ENCODE measurements at regions not wholly inside any gene's neighbourhood (a gene's known extent, or its start where the extent isn't known, plus 50 kb on each side); places are given as distances from the start of the nearest gene placed in this dataset.
"Not testable (repeated sequence)": the region's sequence is repeated elsewhere in the genome, so short reads cannot be mapped to it uniquely, and the experiment has no call there.

DNA sequence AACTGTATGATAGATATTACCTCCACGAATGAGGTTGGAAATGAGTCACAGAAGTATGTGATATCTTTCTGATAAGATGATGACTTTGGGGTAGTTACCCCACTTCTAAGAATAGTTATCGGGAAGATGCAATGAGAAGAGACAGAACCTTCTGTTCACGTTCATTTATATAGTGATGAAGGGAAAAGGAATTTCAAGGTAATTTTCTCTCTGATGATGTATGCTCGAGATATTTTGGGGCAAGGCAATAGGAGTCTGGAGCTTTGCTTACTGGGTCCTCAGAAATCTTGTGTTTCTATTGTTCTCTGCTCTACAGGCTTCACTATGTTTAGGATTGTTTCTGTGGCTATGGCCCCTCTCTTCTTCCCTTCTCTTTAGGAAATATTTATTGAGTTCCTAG is 1389.6 kb downstream of the CDH8 start:
- no peak for DNase-seq

- DNase-seq: no peak
Observed at GRCh38 chr16:60645541-60645940, 1390.7 kb downstream of the CDH8 start.

DNA sequence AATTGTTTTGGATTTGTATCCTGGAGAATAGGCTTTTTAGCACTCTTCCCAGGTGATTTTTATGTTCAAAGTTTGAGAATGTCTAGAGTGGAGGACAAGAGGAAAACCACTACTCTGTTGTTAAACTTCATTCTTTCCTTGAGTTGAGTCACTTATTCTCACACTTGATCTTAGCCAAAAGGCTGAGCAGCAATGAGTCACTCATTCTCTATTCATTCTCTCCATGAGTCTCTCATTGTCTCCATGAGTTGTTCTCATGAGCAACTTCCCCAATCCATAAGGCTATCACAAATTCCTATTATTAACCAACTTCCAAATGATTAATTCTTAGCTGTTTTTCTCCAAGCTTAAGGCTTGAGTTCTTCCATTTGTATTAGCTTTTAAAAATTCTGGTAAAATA is 1393.3 kb downstream of the CDH8 start:
- DNase-seq: no peak

GRCh38 chr16:60641067-60641665 is 1395.1 kb downstream of the CDH8 start:
- no peak for DNase-seq

DNA sequence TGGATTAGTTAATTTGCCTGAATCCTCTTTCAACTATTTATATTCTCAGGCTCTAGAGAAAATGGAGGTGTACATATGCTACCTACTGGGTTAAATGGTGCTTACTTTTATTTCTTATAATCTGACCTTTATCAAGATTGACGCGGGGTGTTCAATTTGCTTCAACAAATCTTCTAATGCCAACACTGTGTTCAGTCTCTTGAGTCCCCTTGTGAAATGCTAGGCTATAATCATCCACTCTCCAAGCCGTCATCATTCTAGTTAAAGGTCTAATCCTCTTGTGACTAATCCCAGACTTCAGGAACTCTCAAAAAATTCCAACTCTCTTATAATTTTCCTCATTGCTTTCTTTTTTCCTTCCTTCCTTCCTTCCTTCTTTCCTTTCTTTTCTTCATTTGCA is 1396.2 kb downstream of the CDH8 start:
- no peak for DNase-seq

DNA sequence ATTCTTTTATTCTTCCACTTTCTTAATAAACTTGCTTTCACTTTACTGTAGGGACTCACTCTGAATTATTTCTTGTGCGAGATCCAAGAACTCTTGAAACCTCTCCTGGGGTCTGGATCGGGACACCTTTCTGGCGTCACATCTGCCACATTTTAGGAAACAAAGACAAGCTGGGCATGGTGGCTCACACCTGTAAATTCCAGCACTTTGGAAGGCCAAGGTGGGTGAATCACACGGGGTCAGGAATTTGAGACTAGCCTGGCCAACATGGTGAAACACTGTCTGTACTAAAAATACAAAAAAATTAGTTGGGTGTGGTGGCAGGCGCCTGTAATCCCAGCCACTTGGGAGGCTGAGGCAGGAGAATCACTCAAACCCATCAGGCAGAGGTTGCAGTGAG is 1399.6 kb downstream of the CDH8 start:
- not testable (repeated sequence) for DNase-seq

- no peak for DNase-seq
Observed at GRCh38 chr16:60636117-60636516, 1400.1 kb downstream of the CDH8 start.

DNA sequence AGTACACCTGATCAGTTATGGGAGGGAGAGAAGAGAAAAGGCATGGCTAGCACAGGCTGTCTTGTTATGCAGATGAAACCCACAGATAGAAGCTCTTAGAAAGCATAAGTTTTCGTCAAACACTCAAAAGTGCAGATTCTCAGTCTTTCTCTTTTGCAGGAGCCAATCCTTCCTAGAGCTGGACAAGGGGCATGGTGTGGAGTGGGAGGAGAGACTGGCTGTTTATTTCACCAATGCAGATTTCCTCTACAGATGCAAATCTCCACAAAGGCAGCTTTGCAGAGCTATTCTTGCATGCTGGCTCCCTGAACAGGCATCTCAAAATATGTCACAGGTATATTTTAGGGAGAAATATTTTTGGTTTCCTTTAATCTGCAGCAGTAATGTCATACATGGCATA is 1400.7 kb downstream of the CDH8 start:
- DNase-seq: no peak

- DNase-seq: no peak
Observed at GRCh38 chr16:60611844-60612243, 1424.4 kb downstream of the CDH8 start.

GRCh38 chr16:60608971-60609370 is 1427.3 kb downstream of the CDH8 start:
- no peak for DNase-seq

GRCh38 chr16:60605652-60606051 is 1430.6 kb downstream of the CDH8 start:
- DNase-seq: not testable (repeated sequence)

DNA sequence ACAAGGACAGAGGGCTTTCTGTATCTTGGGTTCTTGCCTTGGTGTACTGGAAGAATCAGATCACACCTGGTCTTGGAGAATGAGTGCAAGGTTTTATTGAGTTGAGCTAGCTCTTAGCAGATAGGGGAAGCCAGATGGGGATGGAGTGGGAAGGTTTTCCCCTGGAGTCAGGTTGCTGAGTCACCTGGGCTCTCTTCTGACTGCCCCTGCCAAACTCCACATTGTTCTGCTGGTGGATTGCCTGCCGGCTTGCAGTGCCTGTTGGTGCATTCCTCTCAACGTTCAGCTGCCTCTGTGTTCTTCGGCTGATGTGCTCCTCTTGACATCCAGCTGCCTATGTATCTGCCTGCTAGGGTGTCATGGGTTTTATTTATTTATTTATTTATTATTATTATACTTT is 1431.1 kb downstream of the CDH8 start:
- no peak for DNase-seq

DNA sequence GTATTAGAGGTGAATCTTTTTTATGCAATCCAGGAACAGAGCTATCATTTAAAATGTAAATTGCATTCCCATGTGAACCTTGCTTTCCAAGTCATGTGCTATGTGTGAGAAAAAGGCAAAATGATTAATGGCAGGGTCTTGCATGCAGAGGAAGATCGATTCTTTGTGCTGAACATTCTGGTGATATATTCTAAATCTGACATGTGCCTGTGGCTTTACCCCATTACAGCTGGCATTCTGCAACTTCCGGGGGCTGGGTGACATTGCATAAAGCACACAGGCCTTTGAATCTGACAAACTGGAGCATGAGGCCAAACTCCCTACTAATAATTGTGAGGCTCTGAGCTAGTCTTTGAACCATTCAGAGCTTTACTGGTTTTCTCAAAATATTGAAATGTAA is 1449.7 kb downstream of the CDH8 start:
- DNase-seq: no peak

GRCh38 chr16:60582528-60582927 is 1453.7 kb downstream of the CDH8 start:
- no peak for DNase-seq

DNA sequence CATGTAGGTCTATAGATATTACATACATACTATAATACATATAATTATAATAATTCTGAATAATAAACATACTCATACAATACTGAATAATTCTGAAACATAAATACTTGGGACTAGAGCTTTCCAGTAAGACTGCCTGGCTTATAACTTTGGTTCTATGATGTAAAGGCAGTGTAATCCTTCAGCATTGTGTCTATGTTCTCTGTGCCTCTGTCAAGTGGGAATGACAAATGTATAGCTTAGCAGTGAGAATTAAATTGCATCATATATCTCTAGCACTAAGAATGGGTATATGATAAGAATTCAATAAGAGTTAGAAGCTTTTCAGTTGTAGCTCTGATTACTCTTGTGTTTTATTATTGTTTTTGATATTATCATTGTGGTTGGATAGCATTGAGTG is 1469.3 kb downstream of the CDH8 start:
- DNase-seq: no peak

GRCh38 chr16:60564588-60564987 is 1471.7 kb downstream of the CDH8 start:
- DNase-seq: no peak

DNA sequence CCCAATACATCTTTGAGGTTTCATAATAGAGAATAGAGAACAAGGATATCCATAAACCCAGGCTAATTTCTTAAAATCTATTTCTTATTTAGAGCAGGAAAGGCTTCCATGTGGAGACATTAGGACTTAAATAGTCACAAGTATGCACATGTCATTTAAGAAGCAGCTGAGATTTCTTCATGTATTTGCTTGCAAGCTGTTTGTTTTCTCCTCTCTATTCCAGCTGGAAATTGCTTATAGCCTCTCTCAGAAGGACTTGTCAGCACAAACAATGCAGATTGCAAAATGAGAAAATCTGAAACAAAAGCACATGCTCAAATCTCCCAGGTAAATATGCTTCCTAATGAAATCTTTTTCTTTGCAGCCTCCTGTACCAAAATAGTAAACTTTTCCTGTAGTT is 1473.1 kb downstream of the CDH8 start:
- DNase-seq: no peak

- DNase-seq: no peak
Observed at GRCh38 chr16:60558936-60559335, 1477.3 kb downstream of the CDH8 start.

- DNase-seq: no peak
Observed at GRCh38 chr16:60553090-60553757, 1483.0 kb downstream of the CDH8 start.

GRCh38 chr16:60541535-60541934 is 1494.7 kb downstream of the CDH8 start:
- DNase-seq: no peak

DNA sequence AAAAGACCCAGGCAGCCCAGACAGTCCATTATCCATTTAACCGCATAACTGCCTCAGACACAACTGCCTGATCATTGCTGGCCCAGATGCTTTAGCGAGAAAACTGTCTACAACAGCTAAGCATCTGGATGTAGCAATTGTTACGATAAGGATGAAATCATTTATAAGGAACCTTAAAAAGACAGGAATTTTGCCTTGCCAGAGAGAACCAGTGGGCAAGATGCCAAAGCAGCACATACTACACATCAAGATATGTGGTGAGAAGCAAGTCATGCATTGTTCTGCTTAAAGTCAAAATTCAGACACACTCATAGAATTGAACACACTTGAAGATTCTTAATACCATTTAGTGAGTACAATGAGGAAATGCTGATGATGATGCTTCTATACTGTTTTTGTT is 1525.3 kb downstream of the CDH8 start:
- DNase-seq: no peak

- no peak for DNase-seq
Observed at GRCh38 chr16:60510208-60510607, 1526.0 kb downstream of the CDH8 start.

- DNase-seq: no peak
Observed at GRCh38 chr16:60491273-60491672, 1545.0 kb downstream of the CDH8 start.

DNA sequence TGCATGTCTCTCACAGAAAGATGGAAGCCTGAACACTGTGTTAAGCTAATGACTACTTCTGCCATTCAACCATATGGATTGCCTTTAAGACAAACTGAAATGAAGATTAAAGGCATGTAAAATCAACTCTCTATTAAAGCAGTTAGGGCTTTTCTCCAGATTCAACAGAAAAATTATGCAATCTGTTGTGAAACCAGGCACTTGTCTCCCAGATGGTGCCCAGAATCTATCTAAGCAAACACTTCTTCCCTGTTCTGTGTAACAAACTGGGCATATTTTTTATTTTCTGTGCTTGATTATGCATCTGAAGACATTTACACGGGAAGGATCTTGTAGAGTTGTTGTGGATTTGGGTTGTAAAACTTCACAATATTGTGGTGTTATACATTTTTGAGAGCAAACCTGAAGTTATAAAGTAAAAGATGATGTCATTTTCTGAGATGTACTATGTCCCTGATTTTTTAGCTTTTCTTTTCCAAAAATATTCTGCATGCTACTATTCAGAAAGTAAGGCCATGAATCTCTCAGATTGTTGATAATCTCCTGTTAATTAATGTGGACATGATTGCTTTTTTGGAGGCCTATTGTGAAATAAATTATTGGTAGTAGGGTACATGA is 1550.3 kb downstream of the CDH8 start:
- no peak for DNase-seq

DNA sequence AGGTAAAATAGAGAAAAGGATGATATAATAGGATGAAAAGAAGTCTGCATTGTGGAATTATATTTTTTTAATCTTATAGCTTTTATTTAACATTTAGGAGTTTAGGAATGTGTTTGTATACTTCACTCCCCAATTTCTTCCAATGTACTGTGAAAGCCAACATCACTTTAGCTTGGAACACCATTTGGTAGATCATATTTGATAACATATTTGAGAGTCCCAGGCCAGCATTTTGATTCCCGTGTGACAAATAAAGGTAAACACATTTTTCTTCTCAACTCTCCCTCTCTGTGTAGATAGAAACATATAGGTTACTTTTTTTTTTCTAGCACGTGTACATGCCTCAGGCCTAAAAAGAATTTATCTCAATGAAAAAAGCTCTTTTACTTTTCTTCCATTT is 1551.3 kb downstream of the CDH8 start:
- DNase-seq: no peak
